DOHH2 (cell line): ENCODE measurements at regions not wholly inside any gene's neighbourhood (a gene's known extent, or its start where the extent isn't known, plus 50 kb on each side); places are given as distances from the start of the nearest gene placed in this dataset.

Experiments
- CTCF ChIP-seq: fragments of 200-600 bp; sonication (generic); IDR thresholded peaks from one replicate; pipeline ENCODE4 v1.5.1; 2014; ENCODE audit warnings: antibody characterized with exemption, mild to moderate bottlenecking, low read depth, low read length; ENCODE audit not compliant: poor library complexity, severe bottlenecking
- EZH2phosphoT487 ChIP-seq: fragments of 200-600 bp; sonication (generic); IDR thresholded peaks from 2 replicates; pipeline ENCODE4 v1.6.1; 2017; ENCODE audit warnings: borderline replicate concordance, mild to moderate bottlenecking, antibody characterized with exemption, low read length, moderate library complexity, mixed read lengths

GRCh38 chr3:194247350-194247740, 103.8 kb downstream of the CPN2 start:
- TF ChIP-seq CTCF: no peak
- no peak for TF ChIP-seq EZH2phosphoT487
